ENCODE measurements at regions not wholly inside any gene's neighbourhood (a gene's known extent, or its start where the extent isn't known, plus 50 kb on each side); places are given as distances from the start of the nearest gene placed in this dataset.

DNA sequence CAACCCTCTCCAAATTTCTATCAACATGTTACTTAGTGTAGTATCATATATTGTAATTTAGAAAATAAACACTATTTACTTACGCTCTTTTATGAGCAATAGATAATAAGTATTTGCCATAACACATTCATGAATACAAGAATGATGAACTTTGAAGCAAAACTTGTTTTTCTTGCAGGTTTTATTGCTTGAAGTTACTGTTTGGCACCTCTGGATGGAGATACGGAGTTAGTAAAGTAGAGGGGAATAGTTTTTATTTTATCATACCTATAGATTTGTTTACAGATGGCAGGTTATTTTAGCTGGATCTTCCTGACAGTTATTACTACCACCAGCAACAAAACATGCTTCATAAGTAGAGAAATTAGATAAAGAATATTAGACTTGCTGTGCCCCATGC, 274.2 kb upstream of the LRRTM4 start:
- WGBS (ENCODE audit: insufficient coverage), result no CpG with 5 or more reads among the region's 2 CpGs
- TF ChIP-seq, protein P1, sequence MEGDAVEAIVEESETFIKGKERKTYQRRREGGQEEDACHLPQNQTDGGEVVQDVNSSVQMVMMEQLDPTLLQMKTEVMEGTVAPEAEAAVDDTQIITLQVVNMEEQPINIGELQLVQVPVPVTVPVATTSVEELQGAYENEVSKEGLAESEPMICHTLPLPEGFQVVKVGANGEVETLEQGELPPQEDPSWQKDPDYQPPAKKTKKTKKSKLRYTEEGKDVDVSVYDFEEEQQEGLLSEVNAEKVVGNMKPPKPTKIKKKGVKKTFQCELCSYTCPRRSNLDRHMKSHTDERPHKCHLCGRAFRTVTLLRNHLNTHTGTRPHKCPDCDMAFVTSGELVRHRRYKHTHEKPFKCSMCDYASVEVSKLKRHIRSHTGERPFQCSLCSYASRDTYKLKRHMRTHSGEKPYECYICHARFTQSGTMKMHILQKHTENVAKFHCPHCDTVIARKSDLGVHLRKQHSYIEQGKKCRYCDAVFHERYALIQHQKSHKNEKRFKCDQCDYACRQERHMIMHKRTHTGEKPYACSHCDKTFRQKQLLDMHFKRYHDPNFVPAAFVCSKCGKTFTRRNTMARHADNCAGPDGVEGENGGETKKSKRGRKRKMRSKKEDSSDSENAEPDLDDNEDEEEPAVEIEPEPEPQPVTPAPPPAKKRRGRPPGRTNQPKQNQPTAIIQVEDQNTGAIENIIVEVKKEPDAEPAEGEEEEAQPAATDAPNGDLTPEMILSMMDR (IDR thresholded peaks at IDR 0.05), result no peak
- Histone ChIP-seq H4K20me1 (ENCODE audit: insufficient read depth, low read length) (no peaks in the 10 kb centered on the region), H2AFZ (ENCODE audit: insufficient read depth, low read depth, low read length, poor library complexity, severe bottlenecking) (no peak overlapping the region), H3K9me3 (replicated peaks in 1 of 2; ENCODE audit: control insufficient read depth in 1 of 2, insufficient read depth in 1 of 2, low read length in 2 of 2) (peaks cover 0 to 3% of the 10 kb centered on the region in 2 donors), H3K4me1 (ENCODE audit: control insufficient read depth in 1 of 2, insufficient read depth in 2 of 2, low read length in 2 of 2) (no peaks in the 10 kb centered on the region), H3K4me2 (replicated peaks; ENCODE audit: extremely low read depth, low read length, poor library complexity, severe bottlenecking) (no peak overlapping the region), H3K79me2 (ENCODE audit: insufficient read depth, low read length) (no peaks in the 10 kb centered on the region), H3K27ac (ENCODE audit: low read depth in 1 of 2, low read length in 2 of 2) (no peak overlapping the region), H3K4me3 (replicated peaks in 1 of 3; ENCODE audit: low read depth in 2 of 3, low read length in 3 of 3) (no peak overlapping the region), H3K27me3 (ENCODE audit: control insufficient read depth in 2 of 2, insufficient read depth in 2 of 2, low read length in 2 of 2) (no peaks in the 10 kb centered on the region), H3K36me3 (replicated peaks in 1 of 2; ENCODE audit: control insufficient read depth in 1 of 2, insufficient read depth in 2 of 2, low read length in 2 of 2) (no peaks in the 10 kb centered on the region), H3K9ac (ENCODE audit: insufficient read depth, low read length, poor library complexity, severe bottlenecking) (no peak overlapping the region)
- intact Hi-C loops (cut with micrococcal nuclease), result no loop called here
- Mint-ChIP-seq H3K4me1 (no peaks in the 10 kb centered on the region), H3K4me3 (no peak overlapping the region), H3K36me3 (no peaks in the 10 kb centered on the region), H3K27me3 (ENCODE audit: low read depth in 3 of 3) (no peaks in the 10 kb centered on the region), H3K9me3 (peaks cover 0 to 4% (median 0%) of the 10 kb centered on the region in 7 donors), H3K27ac (no peak overlapping the region)
- DNase-seq, result no peak

DNA sequence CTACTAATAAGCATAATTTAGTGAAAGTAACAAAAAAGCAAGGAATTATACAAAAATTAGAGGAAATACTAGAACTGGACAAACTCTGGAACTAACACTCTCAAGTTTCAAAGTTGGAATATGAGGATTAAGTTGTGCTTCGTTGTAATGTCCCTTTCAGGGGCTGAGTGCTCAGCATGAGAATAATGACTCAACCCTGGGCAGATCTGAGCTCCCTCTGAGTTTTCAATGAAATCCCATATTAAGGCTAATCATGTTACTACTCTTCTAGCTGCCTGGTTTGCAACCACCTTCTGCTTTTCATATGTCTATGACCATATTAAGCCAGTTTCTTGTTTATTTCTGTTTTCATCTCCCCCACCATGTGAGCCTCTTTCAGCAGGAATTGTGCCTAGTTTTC, 274.9 kb upstream of the LRRTM4 start:
- Mint-ChIP-seq H3K4me1 (no peaks in the 10 kb centered on the region), H3K27me3 (ENCODE audit: low read depth in 3 of 3) (no peaks in the 10 kb centered on the region), H3K27ac (no peak overlapping the region), H3K36me3 (no peaks in the 10 kb centered on the region), H3K9me3 (peaks cover 0 to 6% (median 0%) of the 10 kb centered on the region in 7 donors), H3K4me3 (no peak overlapping the region)
- no CpG with 5 or more reads among the region's 1 CpG for WGBS (ENCODE audit: insufficient coverage)
- Histone ChIP-seq H2AFZ (ENCODE audit: insufficient read depth, low read depth, low read length, poor library complexity, severe bottlenecking) (no peak overlapping the region), H3K27me3 (ENCODE audit: control insufficient read depth in 2 of 2, insufficient read depth in 2 of 2, low read length in 2 of 2) (no peaks in the 10 kb centered on the region), H3K36me3 (replicated peaks in 1 of 2; ENCODE audit: control insufficient read depth in 1 of 2, insufficient read depth in 2 of 2, low read length in 2 of 2) (no peaks in the 10 kb centered on the region), H3K79me2 (ENCODE audit: insufficient read depth, low read length) (no peaks in the 10 kb centered on the region), H3K27ac (ENCODE audit: low read depth in 1 of 2, low read length in 2 of 2) (no peak overlapping the region), H3K9me3 (replicated peaks in 1 of 2; ENCODE audit: control insufficient read depth in 1 of 2, insufficient read depth in 1 of 2, low read length in 2 of 2) (peaks cover 0 to 3% of the 10 kb centered on the region in 2 donors), H3K4me3 (replicated peaks in 1 of 3; ENCODE audit: low read depth in 2 of 3, low read length in 3 of 3) (no peak overlapping the region), H4K20me1 (ENCODE audit: insufficient read depth, low read length) (no peaks in the 10 kb centered on the region), H3K4me1 (ENCODE audit: control insufficient read depth in 1 of 2, insufficient read depth in 2 of 2, low read length in 2 of 2) (no peaks in the 10 kb centered on the region), H3K4me2 (replicated peaks; ENCODE audit: extremely low read depth, low read length, poor library complexity, severe bottlenecking) (no peak overlapping the region), H3K9ac (ENCODE audit: insufficient read depth, low read length, poor library complexity, severe bottlenecking) (no peak overlapping the region)
- DNase-seq, result no peak
- TF ChIP-seq, protein P1 (IDR thresholded peaks at IDR 0.05), result no peak
- intact Hi-C loops (cut with micrococcal nuclease), result no loop called here

Measured in CD14-positive monocyte (primary cell).